Activated CD4-positive, alpha-beta T cell treated with anti-CD3 and anti-CD28 coated beads, Interleukin-2, amount 50 U/mL, for 24 hours (primary cell): ENCODE measurements at regions not wholly inside any gene's neighbourhood (a gene's known extent, or its start where the extent isn't known, plus 50 kb on each side); places are given as distances from the start of the nearest gene placed in this dataset.
"Not testable (repeated sequence)": the region's sequence is repeated elsewhere in the genome, so short reads cannot be mapped to it uniquely, and the experiment has no call there.

Experiments
- DNase-seq, 2 donors: peaks; one replicate each; pipeline ENCODE4 v3.0.0-alpha.2; 2020; ENCODE audit warnings: low read depth in 1 of 2, low spot score in 1 of 2

- no peak for DNase-seq
These were observed 847.7 kb downstream of the NCAM2 start for GRCh38 chr21:21845901-21846300.

GRCh38 chr21:21851205-21851604 lies 853.0 kb downstream of the NCAM2 start:
- no peak for DNase-seq

DNA sequence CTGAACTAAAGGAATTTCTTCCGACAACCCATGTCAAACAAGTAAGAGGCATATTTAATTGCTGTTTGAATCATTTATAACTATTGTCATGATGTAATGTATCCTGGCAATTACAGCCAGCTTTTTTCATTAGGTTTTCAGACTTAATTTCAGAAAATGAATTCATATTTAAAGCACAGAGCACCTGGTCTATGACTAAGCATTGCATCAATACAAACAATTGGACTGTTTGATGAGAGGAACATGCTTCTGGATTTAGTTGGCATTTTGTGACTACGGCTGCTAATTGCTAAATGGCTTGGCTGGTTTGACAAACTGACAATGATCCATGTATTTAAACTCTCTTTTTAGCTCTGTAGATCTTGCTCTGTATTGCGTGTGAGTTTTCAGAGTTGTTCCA lies 853.4 kb downstream of the NCAM2 start:
- DNase-seq = no peak

DNA sequence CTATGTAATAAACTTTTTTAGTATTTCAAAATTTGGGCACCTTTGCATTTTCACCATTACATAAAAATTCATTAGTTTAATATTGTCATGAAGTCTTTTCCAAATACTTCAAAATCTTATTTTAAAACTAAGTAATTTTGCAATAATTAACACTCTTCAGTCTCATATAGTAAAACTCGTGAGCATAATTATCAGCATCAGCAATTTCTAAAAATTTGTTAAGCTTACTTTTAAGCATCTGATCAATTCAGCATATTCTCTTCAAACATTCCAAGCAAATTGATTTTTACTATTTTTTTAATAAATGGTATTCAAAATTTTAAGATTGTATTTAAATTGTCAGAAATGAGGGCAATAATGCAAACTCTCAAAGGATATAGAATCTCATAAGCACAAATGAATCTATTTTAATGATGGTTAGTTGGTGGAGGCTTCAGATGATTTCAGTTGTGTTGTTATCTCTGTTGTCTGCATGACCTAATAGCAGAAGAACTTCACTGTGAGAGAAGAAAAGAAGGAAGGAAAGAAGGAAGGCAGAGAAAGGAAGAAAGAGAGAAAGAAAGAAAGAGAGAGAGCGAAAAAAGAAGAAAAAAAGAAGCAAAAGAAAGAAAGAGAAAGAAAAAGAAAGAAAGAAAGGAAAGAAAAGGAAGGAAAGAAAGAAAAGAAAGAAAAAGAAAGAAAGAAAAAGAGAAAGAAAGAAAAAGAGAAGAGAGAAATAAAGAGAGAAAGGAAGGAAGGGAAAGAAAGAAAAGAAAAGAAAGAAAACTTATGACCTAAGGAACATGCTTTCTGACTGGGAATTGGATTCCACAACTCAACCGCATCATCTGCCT lies 860.5 kb downstream of the NCAM2 start:
- DNase-seq = no peak

- no peak for DNase-seq
These were observed 862.7 kb downstream of the NCAM2 start for GRCh38 chr21:21860888-21861287.

DNA sequence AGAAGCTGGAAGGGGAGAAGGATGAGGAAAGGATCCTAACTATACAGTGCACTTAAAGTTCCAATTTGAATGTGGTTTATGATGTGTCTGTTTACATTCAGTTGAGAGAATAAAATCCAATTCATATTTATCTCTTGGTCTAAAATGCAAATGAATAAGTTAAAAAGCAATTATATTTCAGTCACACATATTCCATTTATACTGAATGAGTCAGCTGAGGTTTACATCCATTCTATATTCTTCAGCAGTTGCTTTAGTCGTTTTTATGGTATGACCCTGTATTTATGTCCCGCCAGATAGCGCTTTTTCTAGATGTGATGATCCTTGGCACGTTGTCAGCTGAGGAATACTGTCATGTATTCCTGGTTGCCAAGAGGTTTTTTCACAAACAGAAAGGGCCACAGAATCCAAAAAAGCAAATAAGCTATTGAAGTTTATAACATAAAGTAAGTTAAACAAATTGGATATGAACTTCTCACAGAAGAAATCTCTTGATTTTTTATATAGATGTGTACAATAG lies 866.2 kb downstream of the NCAM2 start:
- no peak for DNase-seq

DNA sequence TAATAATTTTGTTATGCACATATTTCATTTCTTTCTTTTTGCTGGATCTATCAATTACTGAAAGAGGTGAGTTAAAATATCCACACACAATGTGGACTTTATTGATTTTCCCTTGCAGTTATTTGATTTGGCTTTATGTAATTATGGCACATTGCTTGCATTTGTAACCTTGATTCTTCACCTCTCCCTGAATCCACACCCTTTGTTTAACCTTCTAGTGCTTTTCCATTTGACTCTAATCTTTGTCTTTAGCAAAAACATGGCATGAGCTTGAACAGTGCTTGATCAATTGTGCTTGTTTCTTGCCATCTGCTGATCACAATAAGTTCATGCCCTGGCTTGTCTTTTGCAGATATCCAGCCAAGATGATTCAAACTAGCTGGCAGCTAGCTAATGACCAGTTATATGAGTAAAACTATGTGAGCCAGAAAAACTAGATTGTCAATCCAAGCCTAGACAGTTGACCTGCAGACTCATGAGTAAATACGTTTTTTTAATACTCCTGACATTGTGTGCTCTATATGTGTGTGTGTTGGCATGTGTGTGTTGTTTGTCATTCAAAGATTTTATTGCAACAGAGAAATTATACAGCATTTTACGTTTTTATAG lies 899.2 kb downstream of the NCAM2 start:
- DNase-seq = no peak

DNA sequence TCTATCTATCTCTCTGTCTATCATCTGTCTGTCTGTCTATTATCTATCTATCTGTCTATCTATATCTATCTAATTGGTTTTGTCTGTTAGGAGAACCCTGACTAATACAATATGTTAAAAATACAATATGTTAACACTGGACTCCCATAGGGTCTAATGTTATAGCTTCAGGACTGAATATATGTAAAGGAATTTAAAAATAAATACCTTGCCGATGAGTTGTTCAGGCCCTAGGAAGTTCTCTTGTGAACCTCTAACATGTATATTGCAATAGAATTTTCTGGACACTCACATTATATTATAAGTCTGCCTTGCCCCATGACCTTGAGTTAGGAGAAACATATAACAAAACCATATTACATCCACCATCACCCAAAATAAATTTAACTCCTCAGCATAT lies 900.6 kb downstream of the NCAM2 start:
- no peak for DNase-seq

GRCh38 chr21:21902416-21902815 lies 904.2 kb downstream of the NCAM2 start:
- DNase-seq = not testable (repeated sequence)

DNA sequence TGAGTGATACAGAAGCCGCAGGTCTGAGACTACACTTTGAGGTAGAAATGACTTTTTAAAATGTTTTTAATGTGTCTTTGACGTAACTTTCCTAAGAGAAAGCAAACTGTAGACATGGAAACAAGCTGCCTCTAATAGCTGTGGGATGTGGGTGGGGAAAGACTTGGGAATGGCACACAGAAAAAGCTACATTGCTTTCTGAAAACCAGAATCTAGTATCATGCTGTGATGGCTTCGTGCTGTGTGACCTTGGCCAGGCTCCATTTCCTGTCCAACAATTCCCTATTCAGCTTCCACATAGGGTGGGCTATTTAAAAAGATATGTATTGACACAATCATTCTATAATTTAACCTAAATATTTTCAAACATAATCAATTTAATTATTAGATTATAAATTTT lies 909.1 kb downstream of the NCAM2 start:
- no peak for DNase-seq

DNA sequence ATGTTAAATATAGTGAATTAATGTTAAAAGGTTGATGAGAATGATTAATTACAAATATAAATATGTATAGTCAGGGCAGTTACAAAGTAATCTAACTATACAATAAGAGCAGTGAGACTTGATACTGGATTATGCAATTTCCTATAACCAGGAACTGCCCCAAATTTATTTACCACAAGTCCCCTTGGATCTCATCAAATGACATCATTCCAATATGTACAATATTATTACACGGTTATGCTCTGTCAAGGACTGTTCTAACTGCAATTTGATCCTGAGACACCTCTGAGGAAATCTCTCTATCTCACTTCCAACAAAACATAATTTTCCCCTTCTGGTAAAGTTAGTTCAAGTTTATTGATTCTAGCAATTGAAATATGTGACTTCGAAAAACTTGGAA lies 917.6 kb downstream of the NCAM2 start:
- DNase-seq = no peak

DNA sequence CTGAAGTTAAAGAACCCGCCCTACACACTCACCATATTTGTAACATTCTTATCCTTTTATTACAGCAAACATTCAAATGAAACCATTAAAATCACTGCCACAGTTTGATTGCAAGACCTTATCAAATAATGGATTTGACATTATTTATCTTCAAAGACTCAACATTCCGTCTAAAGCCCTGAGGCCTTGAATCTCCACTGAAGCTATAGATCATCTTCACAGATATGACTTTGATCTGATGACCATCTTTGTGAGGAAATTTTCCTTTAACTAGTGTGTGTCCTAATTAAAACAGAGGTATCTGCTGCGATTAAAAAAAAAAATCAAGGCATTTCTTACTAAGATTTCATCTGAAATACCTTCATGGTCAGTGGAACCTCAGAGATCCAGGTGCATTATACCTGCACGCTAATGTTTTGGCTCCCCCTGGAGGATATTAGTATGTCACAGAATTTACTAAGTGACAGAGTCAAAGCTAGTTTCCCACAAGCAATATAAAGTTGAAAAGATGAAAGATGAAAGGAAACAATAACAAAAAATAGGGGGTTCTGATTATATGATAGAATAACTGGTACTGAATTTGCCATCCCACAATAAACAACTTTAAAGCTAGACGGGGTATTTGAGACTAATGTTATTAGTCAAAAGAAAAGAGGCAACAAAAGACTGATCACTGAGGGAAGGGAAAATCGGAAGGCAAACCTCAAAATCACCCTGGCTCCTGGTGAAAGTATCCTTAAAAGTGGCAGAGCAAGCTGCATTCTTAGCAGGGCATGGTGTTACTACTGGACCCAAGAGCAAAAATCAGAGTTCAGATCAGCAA lies 923.4 kb downstream of the NCAM2 start:
- DNase-seq = no peak

DNA sequence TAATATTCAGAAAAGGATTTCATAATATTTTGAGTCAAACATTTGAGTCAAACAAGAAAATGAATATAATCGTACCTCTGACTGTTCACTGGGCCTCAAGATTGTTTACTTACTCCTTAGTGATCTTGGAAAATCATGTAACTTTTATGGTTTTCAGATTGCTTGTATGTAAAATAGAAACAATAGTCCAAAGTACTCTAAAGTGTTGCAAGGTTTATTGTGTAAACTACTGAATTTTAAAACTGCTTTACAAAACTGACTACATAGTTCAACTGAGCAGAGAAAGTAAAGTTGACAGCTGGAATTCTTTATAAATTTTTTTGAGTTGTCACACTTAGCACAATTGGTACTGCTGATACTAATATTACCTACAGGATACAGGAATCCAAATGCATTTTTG lies 931.0 kb downstream of the NCAM2 start:
- no peak for DNase-seq

- no peak for DNase-seq
These were observed 931.6 kb downstream of the NCAM2 start for GRCh38 chr21:21929789-21930188.

GRCh38 chr21:21952566-21952965 lies 954.4 kb downstream of the NCAM2 start:
- no peak for DNase-seq

GRCh38 chr21:21955204-21955603 lies 957.0 kb downstream of the NCAM2 start:
- DNase-seq = no peak

DNA sequence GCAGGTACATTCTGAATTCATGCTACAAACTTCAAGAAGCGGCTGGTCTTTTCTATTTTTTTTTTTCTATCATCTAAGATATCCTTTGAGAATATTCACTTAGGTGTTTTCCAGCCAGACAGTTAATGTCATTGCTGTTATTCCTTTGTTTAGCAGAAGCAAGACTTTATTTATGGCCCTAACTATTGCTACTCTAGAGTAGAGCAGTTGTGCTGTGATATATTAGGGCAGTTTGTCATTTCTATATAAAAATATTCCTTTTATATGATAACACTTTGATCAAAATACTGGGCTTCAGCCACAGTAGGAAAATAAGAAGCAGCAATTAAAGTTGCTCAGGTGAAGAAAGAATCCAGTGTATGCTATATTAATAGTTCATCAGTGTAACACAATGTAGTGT lies 959.3 kb downstream of the NCAM2 start:
- DNase-seq = no peak

DNA sequence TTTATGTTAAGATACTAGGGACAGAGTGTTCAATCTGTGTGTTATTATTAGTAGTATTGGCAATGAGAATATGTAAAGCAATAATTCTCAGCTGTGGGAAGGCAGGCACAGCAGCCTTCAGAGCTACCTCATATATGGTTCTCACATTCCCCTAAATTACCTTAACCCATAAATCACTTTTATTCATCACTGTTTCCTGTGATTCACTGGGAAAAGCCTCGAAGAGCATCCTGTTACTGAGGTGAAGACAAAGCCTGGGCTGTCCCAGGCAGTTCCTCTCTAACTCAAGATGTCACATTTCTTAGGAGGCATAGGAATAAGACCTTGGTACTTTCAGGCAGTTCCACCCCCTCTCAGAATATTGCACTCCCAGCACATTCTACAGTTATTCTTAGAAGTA lies 965.7 kb downstream of the NCAM2 start:
- DNase-seq = no peak

- no peak for DNase-seq
These were observed 970.6 kb downstream of the NCAM2 start for GRCh38 chr21:21968810-21969209.

DNA sequence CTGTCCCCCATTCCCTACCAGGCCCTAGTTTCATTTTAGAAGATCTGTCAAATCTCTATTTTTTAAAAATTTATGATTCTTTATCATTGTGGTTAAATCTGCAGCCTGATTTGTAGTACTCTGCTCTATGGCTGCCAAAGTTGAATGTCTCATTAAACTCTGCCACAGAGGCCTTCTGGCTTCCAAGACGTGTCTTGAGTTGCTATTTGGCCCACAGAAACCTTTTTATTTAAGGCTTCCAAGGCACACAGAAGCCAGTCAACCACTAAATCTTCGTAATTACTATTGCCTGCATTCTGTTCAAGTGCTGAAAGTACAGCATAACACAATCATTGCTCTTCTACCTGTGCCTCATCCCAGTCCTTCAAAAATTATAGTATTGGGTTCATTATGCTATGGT lies 971.0 kb downstream of the NCAM2 start:
- no peak for DNase-seq

- no peak for DNase-seq
These were observed 973.2 kb downstream of the NCAM2 start for GRCh38 chr21:21971384-21971783.

- DNase-seq = no peak
These were observed 975.6 kb downstream of the NCAM2 start for GRCh38 chr21:21973806-21974205.
